Activated CD4-positive, alpha-beta T cell treated with anti-CD3 and anti-CD28 coated beads, Interleukin-10, Interleukin-2, amounts not matched to agents 100 ng/mL and 50 ng/mL, durations not matched to agents 16 hours and 8 hours (primary cell): ENCODE measurements at regions not wholly inside any gene's neighbourhood (a gene's known extent, or its start where the extent isn't known, plus 50 kb on each side); places are given as distances from the start of the nearest gene placed in this dataset.

Experiments used
- DNase-seq: peaks from one replicate; pipeline ENCODE4 v3.0.0-alpha.2; 2020

- no peak for DNase-seq
Observed at GRCh38 chr7:26489906-26490639, 198.4 kb downstream of the SNX10 start.

- no peak for DNase-seq
Observed at GRCh38 chr7:26490640-26491624, 199.3 kb downstream of the SNX10 start.

- DNase-seq: no peak
Observed at GRCh38 chr7:26492816-26493215, 201.2 kb downstream of the SNX10 start.

- DNase-seq: no peak
Observed at GRCh38 chr7:26493737-26494428, 202.2 kb downstream of the SNX10 start.

GRCh38 chr7:26495569-26495968, 203.9 kb downstream of the SNX10 start:
- DNase-seq: no peak

- no peak for DNase-seq
Observed at GRCh38 chr7:26497801-26498596, 206.3 kb downstream of the SNX10 start.

GRCh38 chr7:26499315-26499897, 207.7 kb downstream of the SNX10 start:
- no peak for DNase-seq

GRCh38 chr7:26500749-26501352, 209.2 kb downstream of the SNX10 start:
- DNase-seq: peak; percentile 34

- no peak for DNase-seq
Observed at GRCh38 chr7:26504411-26505120, 212.9 kb downstream of the SNX10 start.

GRCh38 chr7:26506196-26506595, 214.5 kb downstream of the SNX10 start:
- DNase-seq: no peak

- no peak for DNase-seq
Observed at GRCh38 chr7:26507108-26507987, 215.7 kb downstream of the SNX10 start.

- DNase-seq: no peak
Observed at GRCh38 chr7:26508481-26508880, 216.8 kb downstream of the SNX10 start.

- DNase-seq: no peak
Observed at GRCh38 chr7:26508917-26509316, 217.3 kb downstream of the SNX10 start.

- no peak for DNase-seq
Observed at GRCh38 chr7:26510231-26510957, 218.7 kb downstream of the SNX10 start.

GRCh38 chr7:26511866-26512265, 220.2 kb downstream of the SNX10 start:
- DNase-seq: no peak

GRCh38 chr7:26512737-26513136, 221.1 kb downstream of the SNX10 start:
- no peak for DNase-seq

- DNase-seq: no peak
Observed at GRCh38 chr7:26513948-26514347, 222.3 kb downstream of the SNX10 start.

GRCh38 chr7:26514633-26515032, 223.0 kb downstream of the SNX10 start:
- no peak for DNase-seq

- DNase-seq: no peak
Observed at GRCh38 chr7:26515314-26515842, 223.7 kb downstream of the SNX10 start.
